Cardiac muscle cell (in vitro differentiated cells and primary cell): ENCODE measurements at regions not wholly inside any gene's neighbourhood (a gene's known extent, or its start where the extent isn't known, plus 50 kb on each side); places are given as distances from the start of the nearest gene placed in this dataset.

Source experiments
- DNase-seq, 2 donors: peaks; one replicate each; pipeline versions ENCODE4 v3.0.0 to v3.0.0-alpha.2; 2010 to 2017; ENCODE audit warnings: low read depth in 1 of 2, low spot score in 1 of 2
- H3K27ac ChIP-seq: fragments of 200-600 bp; sonication (generic); 2 replicates; pipeline ENCODE4 v1.5.1; 2016
- H3K27me3 ChIP-seq: fragments of 200-600 bp; sonication (generic); 2 replicates; pipeline ENCODE4 v1.6.0; 2016; ENCODE audit warnings: control low read depth
- H3K36me3 ChIP-seq: fragments of 200-600 bp; sonication (generic); 2 replicates; pipeline ENCODE4 v1.5.1; 2016; ENCODE audit warnings: control low read depth
- H3K4me1 ChIP-seq: fragments of 200-600 bp; sonication (generic); 2 replicates; pipeline ENCODE4 v1.8.1; 2017; ENCODE audit warnings: low read depth, mild to moderate bottlenecking, mixed run types
- H3K4me3 ChIP-seq: fragments of 200-600 bp; sonication (generic); 2 replicates; pipeline ENCODE4 v1.5.1; 2016; ENCODE audit warnings: mild to moderate bottlenecking
- H3K9me3 ChIP-seq: fragments of 200-600 bp; sonication (generic); 2 replicates; pipeline ENCODE4 v1.5.1; 2017; ENCODE audit warnings: low read depth, mild to moderate bottlenecking, control low read depth
- CTCF ChIP-seq: IDR thresholded peaks from 2 replicates; pipeline ENCODE4 v1.5.1; 2012; ENCODE audit warnings: low read depth, mild to moderate bottlenecking, low read length

- H3K27me3 ChIP-seq = no peaks in the 10 kb centered on the region
- no peak for TF ChIP-seq CTCF
- no peak overlapping the region for H3K27ac ChIP-seq
- H3K4me1 ChIP-seq = peaks cover 3% of the 10 kb centered on the region
- no peak for DNase-seq
- no peaks in the 10 kb centered on the region for H3K9me3 ChIP-seq
- no peak overlapping the region for H3K4me3 ChIP-seq
- no peaks in the 10 kb centered on the region for H3K36me3 ChIP-seq
These were observed 758.8 kb downstream of the NR2F1-AS1 start for GRCh38 chr5:92822183-92822582.

GRCh38 chr5:92809855-92810465 lies 771.1 kb downstream of the NR2F1-AS1 start:
- TF ChIP-seq CTCF = no peak
- Histone ChIP-seq H3K4me3 (no peak overlapping the region), H3K27me3 (peaks cover 22% of the 10 kb centered on the region), H3K27ac (no peak overlapping the region), H3K9me3 (no peaks in the 10 kb centered on the region), H3K4me1 (no peaks in the 10 kb centered on the region), H3K36me3 (no peaks in the 10 kb centered on the region)
- no peak for DNase-seq

GRCh38 chr5:92808474-92808873 lies 772.5 kb downstream of the NR2F1-AS1 start:
- H3K4me3 ChIP-seq = no peak overlapping the region
- DNase-seq = no peak
- H3K27ac ChIP-seq = no peak overlapping the region
- H3K36me3 ChIP-seq = no peaks in the 10 kb centered on the region
- peaks cover 35% of the 10 kb centered on the region for H3K27me3 ChIP-seq
- H3K9me3 ChIP-seq = no peaks in the 10 kb centered on the region
- no peak for TF ChIP-seq CTCF
- H3K4me1 ChIP-seq = no peaks in the 10 kb centered on the region

GRCh38 chr5:92807085-92807484 lies 773.9 kb downstream of the NR2F1-AS1 start:
- no peak overlapping the region for H3K4me3 ChIP-seq
- H3K27me3 ChIP-seq = peaks cover 28% of the 10 kb centered on the region
- no peak for TF ChIP-seq CTCF
- no peak for DNase-seq
- H3K9me3 ChIP-seq = no peaks in the 10 kb centered on the region
- no peak overlapping the region for H3K27ac ChIP-seq
- no peaks in the 10 kb centered on the region for H3K36me3 ChIP-seq
- no peaks in the 10 kb centered on the region for H3K4me1 ChIP-seq

GRCh38 chr5:92805446-92805845 lies 775.6 kb downstream of the NR2F1-AS1 start:
- Histone ChIP-seq H3K36me3 (no peaks in the 10 kb centered on the region), H3K9me3 (no peaks in the 10 kb centered on the region), H3K27me3 (peaks cover 27% of the 10 kb centered on the region), H3K4me1 (no peaks in the 10 kb centered on the region), H3K4me3 (no peak overlapping the region), H3K27ac (no peak overlapping the region)
- no peak for TF ChIP-seq CTCF
- no peak for DNase-seq
